Right lobe of liver (tissue), 4 donors: ENCODE measurements at regions not wholly inside any gene's neighbourhood (a gene's known extent, or its start where the extent isn't known, plus 50 kb on each side); places are given as distances from the start of the nearest gene placed in this dataset.

Source experiments
- POLR2A ChIP-seq: fragments of 450-650 bp; IDR thresholded peaks from one replicate; pipeline ENCODE4 v1.6.1; 2017; ENCODE audit warnings: antibody characterized with exemption, mild to moderate bottlenecking
- TF ChIP-seq, protein P1 (sequence below), 4 donors: fragments of 200-600 bp in 3 of 4; fragments of 450-650 bp in 1 of 4; IDR thresholded peaks; one replicate each; pipeline versions ENCODE4 v1.5.1 to v1.8.0; 2016 to 2022; ENCODE audit warnings: antibody characterized with exemption in 4 of 4, mild to moderate bottlenecking in 2 of 4
- donor health status: DM: no; HTN: no; CAD: no.
- donor health status: DM: no; HTN: no; CAD: no.
- donor health status: DM: no; HTN: yes; CAD: no.

DNA sequence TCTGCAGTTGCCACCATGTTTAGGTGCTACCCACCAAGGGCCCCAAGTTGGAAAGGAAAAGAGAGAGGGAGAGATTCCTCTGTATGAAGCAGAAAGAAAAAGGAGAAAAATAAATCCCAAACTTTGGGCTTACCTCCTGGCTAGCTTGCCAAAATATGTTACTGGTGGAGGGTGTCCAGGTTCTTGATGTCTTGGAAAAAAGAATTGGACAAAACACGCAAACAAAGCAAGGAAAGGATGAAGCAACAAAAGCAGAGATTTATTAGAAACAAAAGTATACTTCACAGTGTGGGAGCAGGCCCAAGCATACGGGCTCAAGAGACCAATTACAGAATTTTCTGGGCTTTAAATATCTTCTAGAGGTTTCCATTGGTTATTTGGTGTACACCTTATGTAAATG, 204.5 kb upstream of the LRRC7 start:
- TF ChIP-seq, protein P1, sequence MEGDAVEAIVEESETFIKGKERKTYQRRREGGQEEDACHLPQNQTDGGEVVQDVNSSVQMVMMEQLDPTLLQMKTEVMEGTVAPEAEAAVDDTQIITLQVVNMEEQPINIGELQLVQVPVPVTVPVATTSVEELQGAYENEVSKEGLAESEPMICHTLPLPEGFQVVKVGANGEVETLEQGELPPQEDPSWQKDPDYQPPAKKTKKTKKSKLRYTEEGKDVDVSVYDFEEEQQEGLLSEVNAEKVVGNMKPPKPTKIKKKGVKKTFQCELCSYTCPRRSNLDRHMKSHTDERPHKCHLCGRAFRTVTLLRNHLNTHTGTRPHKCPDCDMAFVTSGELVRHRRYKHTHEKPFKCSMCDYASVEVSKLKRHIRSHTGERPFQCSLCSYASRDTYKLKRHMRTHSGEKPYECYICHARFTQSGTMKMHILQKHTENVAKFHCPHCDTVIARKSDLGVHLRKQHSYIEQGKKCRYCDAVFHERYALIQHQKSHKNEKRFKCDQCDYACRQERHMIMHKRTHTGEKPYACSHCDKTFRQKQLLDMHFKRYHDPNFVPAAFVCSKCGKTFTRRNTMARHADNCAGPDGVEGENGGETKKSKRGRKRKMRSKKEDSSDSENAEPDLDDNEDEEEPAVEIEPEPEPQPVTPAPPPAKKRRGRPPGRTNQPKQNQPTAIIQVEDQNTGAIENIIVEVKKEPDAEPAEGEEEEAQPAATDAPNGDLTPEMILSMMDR (IDR thresholded peaks at IDR 0.05), result no peak
- no peak for TF ChIP-seq POLR2A
